ACHN (cell line): ENCODE measurements at regions not wholly inside any gene's neighbourhood (a gene's known extent, or its start where the extent isn't known, plus 50 kb on each side); places are given as distances from the start of the nearest gene placed in this dataset.

Experiments used
- DNase-seq: peaks from one replicate; pipeline ENCODE4 v3.0.0-alpha.2; 2015
- in situ Hi-C: cut with HindIII; loops from 2 replicates; pipeline ENCODE4 v1.10.0; 2017; ENCODE audit warnings: low sequenced_read_pairs, low pct_ligation_motif_present, low pct_unique_long_range_greater_than_20kb

DNA sequence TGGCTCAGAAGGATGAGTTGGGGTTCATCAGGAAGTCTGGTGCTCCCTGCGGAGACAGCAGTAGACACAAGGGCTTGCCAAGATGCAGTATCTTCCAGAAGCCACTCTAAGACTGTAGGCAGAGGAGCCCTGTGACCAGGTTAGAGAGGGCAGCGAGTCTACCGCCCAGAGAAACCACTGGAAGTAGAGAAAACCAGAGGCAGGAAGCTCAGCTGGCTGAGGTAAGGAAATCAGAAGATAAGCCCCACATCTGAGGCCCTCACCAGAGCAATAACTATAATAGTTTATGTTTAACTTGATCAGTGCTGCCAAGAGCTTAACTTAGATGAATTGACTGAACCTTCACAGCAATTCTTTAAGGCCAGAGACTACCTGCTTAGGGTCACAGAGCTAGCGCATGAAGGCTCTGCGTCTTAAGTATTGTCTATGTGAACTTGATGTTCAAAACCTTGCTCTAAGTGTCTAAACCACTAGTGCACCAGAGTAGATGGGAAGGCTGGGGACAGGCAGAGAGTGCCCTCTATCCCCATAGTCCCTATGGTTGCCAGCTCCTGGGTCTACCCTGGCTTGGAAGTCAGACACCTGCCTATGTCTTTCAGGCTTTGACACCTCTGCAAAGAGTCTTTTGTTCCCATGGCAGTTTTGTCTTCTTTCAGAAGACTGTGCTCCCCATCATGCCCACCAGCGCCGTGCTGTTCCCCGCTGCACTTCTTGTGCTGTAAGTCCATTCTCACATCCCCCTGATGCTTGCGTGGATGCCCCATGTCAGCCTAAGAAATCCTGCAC lies 228.2 kb upstream of the KLF4 start:
- in situ Hi-C loops, result no loop called here
- DNase-seq, result no peak

DNA sequence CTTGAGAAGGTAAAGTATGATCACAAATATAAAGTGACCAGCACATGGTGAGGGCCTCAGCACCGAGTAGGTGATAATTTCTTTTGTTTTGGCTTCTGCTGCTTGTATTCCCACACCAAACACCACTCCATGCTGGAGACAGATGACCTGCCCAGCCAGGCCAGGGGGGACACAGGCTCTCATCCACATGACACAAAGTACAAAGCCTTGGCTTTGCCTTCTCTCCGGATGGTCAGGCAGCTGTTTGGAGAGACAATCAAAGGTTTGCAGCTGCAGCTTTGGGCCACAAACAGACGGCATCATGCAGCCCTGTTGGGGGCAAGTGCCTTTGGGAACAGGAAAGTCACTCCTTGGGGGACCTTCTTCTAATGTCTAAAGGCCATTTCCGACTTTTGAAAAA lies 226.2 kb upstream of the KLF4 start:
- in situ Hi-C loops, result no loop called here
- no peak for DNase-seq

DNA sequence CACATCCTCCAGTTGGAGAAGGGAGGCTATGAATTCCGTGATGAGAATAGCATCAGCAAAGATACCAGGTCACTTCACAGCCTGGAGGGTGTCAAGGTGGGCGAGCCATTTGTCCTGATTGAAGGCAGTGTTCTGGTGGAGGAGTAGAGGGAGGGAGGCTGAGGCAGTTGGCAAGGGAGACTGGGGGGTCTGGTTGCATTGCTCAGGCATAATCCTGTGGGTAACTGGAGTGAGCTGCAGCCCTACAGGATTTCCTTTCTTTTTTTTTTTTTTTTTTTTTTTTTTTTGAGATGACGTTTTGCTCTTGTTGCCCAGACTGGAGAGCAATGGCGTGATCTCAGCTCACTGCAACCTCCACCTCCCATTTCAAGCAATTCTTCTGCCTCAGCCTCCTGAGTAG lies 223.9 kb upstream of the KLF4 start:
- in situ Hi-C loops, result no loop called here
- DNase-seq, result no peak

DNA sequence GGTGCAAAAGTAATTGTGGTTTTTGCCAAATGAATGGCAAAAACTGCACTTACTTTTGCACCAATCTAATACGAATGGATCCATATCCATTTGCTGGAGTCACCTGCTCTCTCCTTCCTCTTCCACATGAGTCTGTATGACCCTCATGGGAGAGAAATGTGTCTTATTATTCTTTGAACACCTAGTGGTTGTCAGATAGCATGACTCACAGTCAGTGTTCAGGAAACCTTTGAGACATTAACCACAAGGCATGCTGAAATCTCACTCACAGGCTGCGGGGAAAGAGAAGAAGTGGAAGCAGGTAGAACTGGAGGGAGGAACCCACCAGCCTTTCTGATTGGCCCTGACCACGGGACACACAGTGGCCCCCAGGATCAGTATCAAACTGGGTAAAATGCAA lies 222.8 kb upstream of the KLF4 start:
- peak; percentile 86 for DNase-seq
- in situ Hi-C loops, result no loop called here

DNA sequence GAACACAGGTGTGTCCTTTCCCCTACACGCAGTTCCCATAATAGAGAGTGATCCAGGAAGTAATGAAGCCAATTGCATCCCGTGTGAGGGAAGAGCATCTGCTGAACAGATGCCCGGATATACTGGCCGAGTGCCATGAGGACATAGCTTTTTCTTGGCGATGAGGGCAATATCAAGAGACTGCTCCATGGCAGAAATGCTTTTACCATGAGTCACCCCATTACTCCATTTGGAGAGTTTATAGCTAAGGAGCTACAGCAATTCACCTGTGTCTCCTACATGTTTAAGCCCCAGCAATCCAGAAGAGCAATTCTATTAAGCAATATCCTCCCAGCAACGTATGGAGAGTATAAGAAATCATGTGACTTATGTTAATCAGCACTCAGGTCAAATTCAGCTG lies 222.0 kb upstream of the KLF4 start:
- in situ Hi-C loops, result no loop called here
- peak; percentile 95 for DNase-seq

DNA sequence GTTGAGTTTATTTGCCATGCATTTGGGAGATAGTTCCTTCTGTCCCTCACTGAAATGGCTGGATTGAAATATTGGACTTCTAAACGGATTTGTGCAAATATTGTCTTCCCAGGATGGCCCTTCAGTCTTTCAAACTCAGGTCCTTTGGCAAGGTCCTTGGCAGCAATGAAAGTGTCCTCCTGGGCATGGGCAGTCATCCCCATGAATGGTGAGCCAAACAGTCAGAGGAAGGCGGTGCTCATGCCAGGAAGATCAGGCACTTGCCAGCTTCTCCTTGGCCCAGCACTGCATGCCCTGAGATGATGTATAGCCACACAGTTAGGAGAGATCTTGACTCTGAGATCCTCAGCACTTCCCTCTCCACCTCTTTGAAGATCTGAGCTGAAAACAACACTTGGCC lies 221.4 kb upstream of the KLF4 start:
- in situ Hi-C loops, result no loop called here
- DNase-seq, result no peak

DNA sequence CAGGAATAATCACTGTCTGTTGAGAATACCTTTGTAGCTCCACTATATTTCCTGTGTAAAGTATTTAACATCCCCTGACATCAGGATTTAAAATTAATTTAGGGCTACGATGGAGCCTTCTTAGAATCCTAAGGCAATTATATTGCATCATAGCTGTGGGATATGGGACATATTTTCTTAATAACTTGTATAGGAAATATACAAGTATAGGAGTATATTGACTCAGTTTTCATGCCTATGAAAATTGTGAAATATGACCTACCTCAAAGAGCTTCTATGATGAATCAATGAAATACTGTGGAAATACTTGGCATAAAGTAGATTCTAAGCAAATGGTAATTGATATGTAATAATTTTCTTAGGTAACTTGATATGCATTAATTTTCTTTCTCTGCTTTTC lies 221.0 kb upstream of the KLF4 start:
- in situ Hi-C loops, result no loop called here
- DNase-seq, result no peak

DNA sequence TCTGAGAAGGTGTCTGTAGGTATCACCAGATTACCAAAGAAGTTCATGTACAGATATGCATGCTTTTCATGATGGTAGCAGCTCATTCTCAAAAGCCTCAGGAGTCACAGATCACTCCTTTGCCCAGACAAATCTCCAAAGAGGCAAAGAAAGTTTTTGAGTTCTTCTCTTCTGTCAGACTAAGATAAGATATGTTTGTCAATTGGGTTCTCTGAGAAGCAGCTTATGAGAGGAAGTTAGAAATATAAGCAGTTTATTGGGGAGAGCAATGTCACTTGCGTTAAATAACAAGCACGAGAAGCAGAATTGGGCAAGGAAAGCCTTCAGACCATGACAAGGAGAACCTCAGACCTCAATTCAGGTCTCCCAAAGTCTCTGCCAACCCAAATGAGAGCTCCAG lies 219.2 kb upstream of the KLF4 start:
- in situ Hi-C loops, result no loop called here
- DNase-seq, result no peak

DNA sequence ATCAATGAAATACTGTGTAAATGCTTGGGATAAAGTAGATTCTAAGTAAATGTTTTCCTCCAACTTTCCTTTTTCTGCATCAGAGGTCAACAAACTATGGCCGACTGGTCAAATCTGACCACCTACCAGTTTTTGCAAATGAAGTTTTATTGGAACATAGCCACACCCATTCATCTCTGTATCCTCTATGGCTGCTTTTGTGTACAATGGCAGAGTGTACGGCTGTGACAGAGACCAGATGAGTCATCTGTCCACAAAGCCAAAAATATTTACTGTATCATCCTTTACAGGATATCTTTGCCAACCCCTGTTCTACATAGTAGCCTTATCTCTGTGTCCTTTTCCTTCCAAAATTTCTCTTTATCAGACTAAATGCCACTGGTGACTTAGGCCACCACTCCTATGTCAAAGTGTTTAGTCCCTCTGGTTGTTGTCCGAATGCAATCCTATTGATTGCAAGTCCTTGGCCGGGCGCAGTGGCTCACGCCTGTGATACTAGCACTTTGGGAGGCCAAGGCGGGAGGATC lies 218.4 kb upstream of the KLF4 start:
- no peak for DNase-seq
- in situ Hi-C loops, result no loop called here

DNA sequence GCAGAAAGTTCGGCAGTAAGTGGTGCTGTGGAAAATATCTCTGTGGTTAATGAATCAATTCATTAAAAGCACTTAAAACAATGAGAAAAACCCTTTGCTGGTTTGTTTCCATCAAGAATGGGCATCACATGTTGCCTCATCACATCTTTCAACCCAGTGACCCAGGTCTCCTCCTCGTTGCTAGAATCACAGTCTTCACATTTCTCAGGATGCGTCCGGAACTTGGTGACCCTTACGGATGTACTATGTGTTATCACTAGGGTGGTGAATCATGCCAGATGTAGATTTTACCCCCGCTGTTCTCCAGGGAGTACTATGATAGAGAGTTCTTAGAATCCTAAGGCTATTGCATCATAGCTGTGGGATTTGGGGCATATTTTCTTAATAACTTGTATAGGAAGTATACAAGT lies 217.9 kb upstream of the KLF4 start:
- in situ Hi-C loops, result no loop called here
- DNase-seq, result no peak

DNA sequence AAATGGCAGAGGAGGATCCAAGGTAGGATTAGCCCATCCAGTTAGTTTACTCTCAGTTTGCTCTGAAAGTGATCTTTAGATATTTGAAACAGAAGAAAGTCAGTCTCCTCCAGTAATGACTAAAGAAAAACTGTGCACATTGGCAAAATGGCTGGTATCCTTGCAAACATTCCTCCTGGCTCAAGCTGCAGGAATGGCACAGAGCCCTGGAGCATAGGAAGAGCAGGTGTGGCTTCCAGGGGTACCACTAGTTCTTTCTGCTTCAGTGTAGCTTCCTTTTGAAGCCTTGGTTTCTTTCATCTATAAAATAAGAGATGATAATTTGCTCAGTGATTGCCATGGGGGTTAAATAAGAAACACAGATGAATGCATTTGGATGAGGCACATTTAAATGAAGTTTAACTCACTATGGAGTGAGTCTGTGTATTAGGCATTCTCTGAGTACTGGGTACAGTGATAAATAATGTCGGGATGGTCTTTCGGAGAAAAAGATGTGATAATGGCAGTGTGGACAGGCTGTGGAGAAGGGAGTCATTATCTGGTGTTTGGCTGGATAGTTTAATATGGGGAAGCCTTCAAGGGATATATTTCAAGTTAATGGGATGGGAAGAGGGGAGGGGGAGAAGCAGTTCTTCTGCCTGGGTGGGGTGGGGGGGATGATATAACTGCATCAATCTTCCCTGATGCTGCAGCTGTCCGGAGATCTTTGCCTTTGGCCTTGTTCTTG lies 217.3 kb upstream of the KLF4 start:
- in situ Hi-C loops, result no loop called here
- no peak for DNase-seq

DNA sequence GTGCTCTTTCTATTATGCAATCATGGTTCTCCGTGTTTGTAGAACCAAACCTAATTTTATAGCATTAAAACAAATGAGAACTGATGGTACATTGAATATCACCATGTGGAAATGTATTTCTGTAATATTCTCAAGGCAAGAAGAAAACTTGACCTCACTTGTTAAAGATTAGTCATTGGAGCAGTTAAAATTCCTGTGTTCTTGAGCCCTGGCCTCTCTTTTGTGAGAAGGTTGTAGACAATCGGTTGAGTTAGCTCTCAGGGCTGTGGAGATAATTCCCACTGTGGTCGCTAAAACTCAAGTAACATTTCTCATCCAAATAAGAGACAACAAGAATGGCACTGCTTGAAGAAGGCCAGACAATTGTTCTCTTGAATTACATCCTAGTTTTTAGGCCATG lies 216.0 kb upstream of the KLF4 start:
- peak; percentile 5 for DNase-seq
- in situ Hi-C loops, result no loop called here

DNA sequence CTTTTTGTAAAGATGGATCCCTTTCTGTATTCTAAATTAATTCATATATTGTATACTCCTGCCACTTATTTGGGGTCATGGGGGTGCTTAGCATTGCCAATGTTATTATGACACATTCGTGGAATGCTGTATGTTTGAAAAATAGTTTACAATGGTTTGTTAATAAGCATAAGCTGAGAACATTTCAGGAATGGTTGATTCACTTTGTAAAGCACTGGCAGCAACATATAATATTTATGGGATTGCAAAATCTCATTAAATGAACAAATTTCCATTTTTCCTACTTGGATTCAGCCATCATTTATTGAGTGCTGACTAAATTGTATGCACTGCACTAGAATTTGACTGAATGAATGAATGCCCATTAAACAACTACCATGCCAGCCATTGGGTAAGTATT lies 215.2 kb upstream of the KLF4 start:
- in situ Hi-C loops, result no loop called here

DNA sequence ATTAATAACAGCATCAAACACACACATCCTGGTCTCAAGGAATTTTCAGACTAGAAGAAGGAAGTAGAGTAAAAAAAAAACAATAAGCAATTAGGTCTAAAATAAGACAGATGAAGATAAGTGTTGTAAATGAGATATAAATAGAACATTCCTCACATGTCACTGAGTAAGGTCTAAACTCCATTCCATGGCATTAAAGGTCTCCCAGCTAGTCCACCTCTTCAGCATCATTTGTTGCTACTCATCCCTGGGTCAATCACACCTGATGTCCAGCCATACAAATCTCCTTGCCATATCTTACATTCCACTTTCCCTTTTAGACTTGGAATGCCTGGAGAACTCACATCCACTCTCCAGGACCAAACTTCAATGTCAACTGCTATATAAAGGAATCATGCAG lies 214.1 kb upstream of the KLF4 start:
- DNase-seq, result no peak
- in situ Hi-C loops, result no loop called here

More for the DNA sequence above, 215.2 kb upstream of the KLF4 start:
- DNase-seq, result no peak

DNA sequence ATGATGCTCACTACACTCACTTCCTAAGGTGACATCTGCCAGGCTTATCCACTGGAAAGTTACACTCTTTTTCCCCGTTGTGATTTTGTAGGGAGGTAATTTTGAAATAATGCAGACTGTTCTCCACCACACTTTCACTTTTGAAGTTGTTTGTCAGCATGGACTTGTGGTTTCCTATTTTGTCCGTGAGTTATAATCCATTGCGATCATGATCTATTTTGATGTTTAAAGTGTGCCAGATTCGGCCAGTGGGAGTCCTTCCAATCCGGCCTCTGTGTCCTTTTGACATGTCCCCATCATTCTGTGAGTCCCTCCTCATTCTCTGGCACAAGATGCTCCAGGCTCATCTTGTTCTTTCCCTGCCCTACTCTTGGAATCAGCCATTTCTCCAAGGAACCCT lies 211.3 kb upstream of the KLF4 start:
- no peak for DNase-seq
- in situ Hi-C loops, result no loop called here

DNA sequence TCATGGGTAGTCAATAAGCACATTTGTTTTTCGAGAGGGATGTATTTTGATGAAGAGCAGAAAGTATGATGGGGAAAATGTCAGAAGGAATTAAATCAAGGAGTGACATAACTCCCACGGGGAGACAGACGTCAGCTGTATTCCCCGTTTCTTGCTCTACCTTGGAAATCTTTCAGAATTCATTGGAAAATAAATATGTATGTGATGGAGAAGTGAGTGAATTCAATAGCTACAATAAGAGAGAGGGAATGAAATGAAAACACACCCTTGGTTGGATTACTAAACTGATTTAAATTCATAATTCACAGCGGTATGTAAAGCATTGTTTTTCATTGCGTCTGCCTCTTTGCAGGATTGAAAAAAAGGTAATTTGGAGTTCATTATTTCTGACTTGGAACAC lies 209.7 kb upstream of the KLF4 start:
- no peak for DNase-seq
- in situ Hi-C loops, result no loop called here

DNA sequence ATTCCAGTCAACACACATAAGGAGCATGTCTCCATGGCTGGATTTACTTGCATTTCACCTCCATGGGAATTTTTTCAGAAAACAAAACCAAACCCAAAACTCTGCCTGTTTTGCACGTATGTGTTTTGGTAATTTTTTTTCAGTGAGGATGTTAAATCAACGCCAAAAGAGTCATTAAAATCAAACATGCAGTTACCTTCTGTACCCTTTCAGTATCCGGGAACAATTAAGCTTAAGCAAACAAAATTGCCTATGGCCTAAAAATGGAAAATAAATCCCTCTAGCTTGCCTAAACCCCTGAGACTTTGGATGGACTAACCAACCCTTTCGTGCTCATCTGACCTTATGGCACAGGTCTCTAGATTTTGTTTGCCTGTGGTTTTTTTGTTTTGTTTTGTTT lies 209.2 kb upstream of the KLF4 start:
- in situ Hi-C loops, result no loop called here
- no peak for DNase-seq

DNA sequence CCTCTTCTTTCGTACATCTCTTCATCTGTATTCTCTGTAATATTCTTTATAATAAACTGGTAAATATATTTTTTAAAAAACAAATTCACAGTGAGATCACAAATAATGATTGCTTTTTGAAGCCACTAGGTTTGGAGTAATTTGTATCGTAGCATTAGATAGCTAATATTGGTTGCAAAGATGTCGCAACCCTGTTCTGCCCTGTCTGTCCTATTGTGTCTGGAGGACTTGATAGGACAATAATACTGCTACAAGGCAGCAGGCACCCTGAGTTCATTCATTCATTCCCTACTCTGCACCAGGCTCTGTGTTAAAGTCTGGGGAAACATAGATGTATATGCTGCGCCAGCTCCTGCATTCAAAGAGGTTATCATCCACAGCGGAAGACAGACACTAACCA lies 206.7 kb upstream of the KLF4 start:
- no peak for DNase-seq
- in situ Hi-C loops, result no loop called here

DNA sequence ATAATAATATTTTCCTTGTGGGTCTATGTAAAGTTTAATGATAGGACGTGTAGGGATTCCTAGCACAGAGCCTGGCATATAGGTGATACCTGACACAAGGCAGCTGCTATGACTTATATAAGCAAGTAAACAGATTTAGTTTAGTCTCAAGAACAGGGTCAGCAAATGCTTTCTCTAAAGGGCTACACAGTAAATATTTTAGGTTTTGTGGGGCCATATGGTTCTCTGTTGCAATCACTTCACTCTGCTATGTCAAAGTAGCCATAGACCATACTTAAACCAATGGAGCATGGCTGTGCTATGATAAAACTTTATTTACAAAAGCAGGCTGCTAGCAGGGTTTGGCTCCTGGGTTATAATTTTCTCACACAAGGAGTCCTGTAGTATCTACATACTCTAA lies 204.8 kb upstream of the KLF4 start:
- DNase-seq, result peak; percentile 5
- in situ Hi-C loops, result no loop called here
